ENCODE measurements at regions not wholly inside any gene's neighbourhood (a gene's known extent, or its start where the extent isn't known, plus 50 kb on each side); places are given as distances from the start of the nearest gene placed in this dataset.

DNA sequence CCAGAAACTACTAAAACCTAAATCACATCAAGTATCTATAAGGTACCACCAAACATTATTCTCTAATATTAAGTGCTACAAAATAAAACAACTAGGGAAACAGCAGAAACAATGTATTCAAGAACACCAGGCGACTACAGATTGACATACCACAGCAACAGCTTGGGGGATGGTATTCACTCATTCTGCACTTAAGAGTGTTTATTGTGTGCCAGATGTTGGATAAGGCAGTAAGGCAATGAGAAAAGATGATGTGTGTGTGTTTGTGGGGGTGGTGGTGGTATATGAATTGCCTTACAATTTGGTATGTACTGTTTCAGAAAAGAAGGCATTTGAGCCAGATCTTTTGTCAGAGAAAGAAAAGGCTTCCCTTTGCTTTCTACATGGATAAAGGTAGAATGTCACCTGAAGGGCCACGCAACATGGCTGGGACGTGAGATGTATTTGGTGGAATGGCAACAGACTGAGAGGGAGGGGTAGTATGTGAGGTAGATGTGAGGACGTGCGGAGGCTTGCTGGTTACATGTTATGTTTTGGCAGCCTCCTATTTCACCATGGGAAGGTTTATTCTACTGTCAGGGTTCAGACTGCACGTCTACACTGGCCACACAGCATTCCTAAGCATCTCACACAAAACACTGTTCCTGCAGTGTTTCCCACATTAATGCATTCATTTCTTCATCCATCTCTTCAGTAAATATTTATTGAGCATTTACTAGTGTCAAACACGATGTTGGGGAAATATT is 300.7 kb downstream of the KLF12 start:
- TF ChIP-seq POLR2A (IDR thresholded peaks at IDR 0.05), result no peak
- TF ChIP-seq, protein P1, sequence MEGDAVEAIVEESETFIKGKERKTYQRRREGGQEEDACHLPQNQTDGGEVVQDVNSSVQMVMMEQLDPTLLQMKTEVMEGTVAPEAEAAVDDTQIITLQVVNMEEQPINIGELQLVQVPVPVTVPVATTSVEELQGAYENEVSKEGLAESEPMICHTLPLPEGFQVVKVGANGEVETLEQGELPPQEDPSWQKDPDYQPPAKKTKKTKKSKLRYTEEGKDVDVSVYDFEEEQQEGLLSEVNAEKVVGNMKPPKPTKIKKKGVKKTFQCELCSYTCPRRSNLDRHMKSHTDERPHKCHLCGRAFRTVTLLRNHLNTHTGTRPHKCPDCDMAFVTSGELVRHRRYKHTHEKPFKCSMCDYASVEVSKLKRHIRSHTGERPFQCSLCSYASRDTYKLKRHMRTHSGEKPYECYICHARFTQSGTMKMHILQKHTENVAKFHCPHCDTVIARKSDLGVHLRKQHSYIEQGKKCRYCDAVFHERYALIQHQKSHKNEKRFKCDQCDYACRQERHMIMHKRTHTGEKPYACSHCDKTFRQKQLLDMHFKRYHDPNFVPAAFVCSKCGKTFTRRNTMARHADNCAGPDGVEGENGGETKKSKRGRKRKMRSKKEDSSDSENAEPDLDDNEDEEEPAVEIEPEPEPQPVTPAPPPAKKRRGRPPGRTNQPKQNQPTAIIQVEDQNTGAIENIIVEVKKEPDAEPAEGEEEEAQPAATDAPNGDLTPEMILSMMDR (IDR thresholded peaks at IDR 0.05), result no peak

All from body of pancreas (tissue), 4 donors.